H1 (cell line): ENCODE measurements at regions not wholly inside any gene's neighbourhood (a gene's known extent, or its start where the extent isn't known, plus 50 kb on each side); places are given as distances from the start of the nearest gene placed in this dataset.

Experiments
- CTCF ChIA-PET: fragments of 300-600 bp; sonication (Branson Sonifier 250); formaldehyde crosslinking; loops from one replicate; lab custom pipeline; 2021; ENCODE audit not compliant: partially characterized antibody; lab: Charles Lee
- POLR2A ChIA-PET: fragments of 300-600 bp; sonication (Branson Sonifier 250); formaldehyde crosslinking; loops from one replicate; lab custom pipeline; 2021; ENCODE audit warnings: inconsistent platforms; ENCODE audit not compliant: partially characterized antibody; lab: Charles Lee
- DNase-seq, 2 experiments: peaks; one replicate each; pipeline versions ENCODE4 v3.0.0 to v3.0.0-alpha.2; 2010 to 2022; ENCODE audit warnings: low spot score in 2 of 2, low read depth in 1 of 2, mixed read lengths in 1 of 2
- FAIRE-seq: peaks from 2 replicates; lab custom pipeline; 2011; peaks lifted over from hg19 to GRCh38; lab: Jason Lieb, UNC
- H2AFZ ChIP-seq: 2 replicates; pipeline ENCODE4 v1.8.1; 2012; ENCODE audit warnings: low read length, inconsistent platforms
- H2AK5ac ChIP-seq: 2 replicates; pipeline ENCODE4 v1.6.1; 2013; ENCODE audit warnings: low read depth, low read length
- H2BK120ac ChIP-seq: replicated peaks from 2 replicates; pipeline ENCODE3; 2013; ENCODE audit warnings: low read depth, low read length, inconsistent platforms
- H2BK12ac ChIP-seq: 2 replicates; pipeline ENCODE4 v1.6.1; 2013; ENCODE audit warnings: low read depth, low read length
- H2BK15ac ChIP-seq: 2 replicates; pipeline ENCODE4 v1.6.1; 2013; ENCODE audit warnings: low read length
- H2BK20ac ChIP-seq: 2 replicates; pipeline ENCODE4 v1.6.1; 2013; ENCODE audit warnings: low read length
- H2BK5ac ChIP-seq: 2 replicates; pipeline ENCODE4 v1.6.1; 2013; ENCODE audit warnings: low read depth, low read length
- H3K14ac ChIP-seq: 2 replicates; pipeline ENCODE4 v1.6.1; 2013; ENCODE audit warnings: inconsistent platforms; ENCODE audit not compliant: insufficient read length
- H3K18ac ChIP-seq: 2 replicates; pipeline ENCODE4 v1.6.1; 2013; ENCODE audit warnings: low read length; ENCODE audit errors: extremely low read depth
- H3K23ac ChIP-seq: 2 replicates; pipeline ENCODE4 v1.6.1; 2013; ENCODE audit warnings: inconsistent platforms; ENCODE audit not compliant: insufficient read length
- H3K23me2 ChIP-seq: 2 replicates; pipeline ENCODE4 v1.6.1; 2013; ENCODE audit warnings: low read depth, low read length
- H3K27ac ChIP-seq: 2 replicates; pipeline ENCODE4 v1.6.1; 2011; ENCODE audit warnings: low read depth, low read length, inconsistent platforms
- H3K27me3 ChIP-seq, 4 experiments: replicated peaks in 1 of 4; 1 replicate in 1 of 4; 2 replicates in 3 of 4; pipeline versions ENCODE4 v1.6.1 to v1.8.1; 2011 to 2013; ENCODE audit warnings: low read length in 3 of 4, mild to moderate bottlenecking in 3 of 4, inconsistent platforms in 2 of 4, mixed read lengths in 2 of 4, moderate library complexity in 1 of 4; ENCODE audit not compliant: control insufficient read depth in 3 of 4, insufficient read depth in 3 of 4; ENCODE audit errors: extremely low read depth in 1 of 4
- H3K36me3 ChIP-seq, 4 experiments: 2 replicates each; pipeline versions ENCODE4 v1.6.1 to v1.8.1; 2011 to 2013; ENCODE audit warnings: mild to moderate bottlenecking in 4 of 4, low read length in 3 of 4, moderate library complexity in 2 of 4, control low read depth in 1 of 4, inconsistent platforms in 1 of 4; ENCODE audit not compliant: insufficient read depth in 4 of 4, control insufficient read depth in 2 of 4
- H3K4ac ChIP-seq: replicated peaks from 2 replicates; pipeline ENCODE3; 2013; ENCODE audit warnings: low read length, low read depth, mixed read lengths, inconsistent platforms; ENCODE audit not compliant: insufficient read length
- H3K4me1 ChIP-seq, 4 experiments: replicated peaks in 1 of 4; 1 replicate in 1 of 4; 2 replicates in 3 of 4; pipeline versions ENCODE4 v1.6.1 to v1.8.1; 2011 to 2013; ENCODE audit warnings: low read length in 3 of 4, inconsistent platforms in 2 of 4, mixed read lengths in 1 of 4; ENCODE audit not compliant: insufficient read depth in 4 of 4, control insufficient read depth in 3 of 4
- H3K4me2 ChIP-seq, 2 experiments: 2 replicates each; pipeline versions ENCODE4 v1.6.1 to v1.8.1; 2011 to 2013; ENCODE audit warnings: low read depth in 2 of 2, low read length in 2 of 2, control low read depth in 1 of 2, inconsistent platforms in 1 of 2, mild to moderate bottlenecking in 1 of 2; ENCODE audit not compliant: insufficient read depth in 1 of 2
- H3K4me3 ChIP-seq, 4 experiments: fragments of 200-600, 300-600 bp in 1 of 4; sonication (generic), shearing (Covaris generic), sonication (Bioruptor Twin) in 1 of 4; 2 replicates each; pipeline versions ENCODE4 v1.5.1 to v1.8.1; 2011 to 2016; ENCODE audit warnings: low read length in 4 of 4, low read depth in 3 of 4, control low read depth in 2 of 4, inconsistent platforms in 2 of 4, mild to moderate bottlenecking in 2 of 4, mixed read lengths in 1 of 4, moderate library complexity in 1 of 4; ENCODE audit not compliant: insufficient read depth in 2 of 4; ENCODE audit errors: extremely low read depth in 1 of 4
- H3K56ac ChIP-seq: replicated peaks from 2 replicates; pipeline ENCODE3; 2013; ENCODE audit warnings: low read depth, mild to moderate bottlenecking, mixed read lengths, low read length, inconsistent platforms; ENCODE audit not compliant: insufficient read length
- H3K79me1 ChIP-seq: 2 replicates; pipeline ENCODE4 v1.6.1; 2013; ENCODE audit warnings: low read depth, low read length, control low read depth
- H3K79me2 ChIP-seq, 2 experiments: 2 replicates each; pipeline versions ENCODE4 v1.6.1 to v1.8.1; 2012 to 2013; ENCODE audit warnings: low read length in 2 of 2, mild to moderate bottlenecking in 2 of 2, inconsistent platforms in 1 of 2; ENCODE audit not compliant: insufficient read depth in 2 of 2, control insufficient read depth in 1 of 2
- H3K9ac ChIP-seq, 4 experiments: replicated peaks in 1 of 4; 1 replicate in 1 of 4; 2 replicates in 3 of 4; pipeline versions ENCODE4 v1.6.1 to v1.8.1; 2011 to 2013; ENCODE audit warnings: low read depth in 3 of 4, low read length in 3 of 4, control low read depth in 2 of 4, mild to moderate bottlenecking in 2 of 4, moderate library complexity in 2 of 4, inconsistent platforms in 1 of 4; ENCODE audit errors: extremely low read depth in 1 of 4
- H3K9me3 ChIP-seq, 2 experiments: 2 replicates each; pipeline versions ENCODE4 v1.6.1 to v1.8.1; 2012 to 2013; ENCODE audit warnings: mild to moderate bottlenecking in 2 of 2, moderate library complexity in 2 of 2, control low read depth in 1 of 2, inconsistent platforms in 1 of 2, low read depth in 1 of 2, low read length in 1 of 2, mixed read lengths in 1 of 2; ENCODE audit not compliant: insufficient read depth in 2 of 2
- H4K20me1 ChIP-seq, 2 experiments: replicated peaks in 1 of 2; 2 replicates each; pipeline versions ENCODE3 to v1.8.1; 2011 to 2013; ENCODE audit warnings: inconsistent platforms in 2 of 2, low read length in 2 of 2, mild to moderate bottlenecking in 1 of 2; ENCODE audit not compliant: insufficient read depth in 2 of 2, control insufficient read depth in 1 of 2
- H4K5ac ChIP-seq: 2 replicates; pipeline ENCODE4 v1.6.1; 2013; ENCODE audit warnings: low read length, low read depth, mixed read lengths, inconsistent platforms; ENCODE audit not compliant: insufficient read length
- H4K8ac ChIP-seq: 2 replicates; pipeline ENCODE4 v1.8.0; 2013; ENCODE audit warnings: mild to moderate bottlenecking, moderate library complexity, low read length, inconsistent platforms; ENCODE audit not compliant: insufficient read depth; ENCODE audit errors: extremely low read depth
- H4K91ac ChIP-seq: replicated peaks from 2 replicates; pipeline ENCODE3; 2013; ENCODE audit warnings: low read length, mixed read lengths, inconsistent platforms; ENCODE audit not compliant: insufficient read length
- E2F6 ChIP-seq: IDR thresholded peaks from 2 replicates; pipeline ENCODE4 v1.6.1; 2012; ENCODE audit warnings: inconsistent platforms
- HDAC2 ChIP-seq, 2 experiments: fragments of 300-600 bp in 1 of 2; sonication (generic) in 1 of 2; IDR thresholded peaks; 2 replicates each; pipeline ENCODE4 v1.6.1; 2011 to 2012; ENCODE audit warnings: low read depth in 2 of 2, low read length in 2 of 2, mild to moderate bottlenecking in 2 of 2, moderate library complexity in 2 of 2, borderline replicate concordance in 1 of 2, inconsistent platforms in 1 of 2
- SIN3A ChIP-seq, 2 experiments: IDR thresholded peaks in 1 of 2; conservative IDR thresholded peaks in 1 of 2; 2 replicates each; pipeline ENCODE4 v1.6.1; 2011 to 2012; ENCODE audit warnings: low read length in 2 of 2, improper control_type of control experiment in 1 of 2, low read depth in 1 of 2, mild to moderate bottlenecking in 1 of 2
- TBP ChIP-seq: IDR thresholded peaks from 2 replicates; pipeline ENCODE4 v1.6.1; 2011; ENCODE audit warnings: low read depth, low read length, improper control_type of control experiment
- TEAD4 ChIP-seq: IDR thresholded peaks from 2 replicates; pipeline ENCODE4 v1.6.1; 2012; ENCODE audit warnings: low read depth, low read length, inconsistent platforms, mixed read lengths
- WGBS, 2 experiments: shearing (Covaris generic) in 1 of 2; methylation state at CpG; one replicate each; pipeline versions ENCODE4 v1.1.6 to v1.1.7; 2013 to 2015; ENCODE audit warnings: low lambda C conversion rate in 2 of 2, mixed read lengths in 2 of 2, inconsistent platforms in 1 of 2, low coverage in 1 of 2, missing lambda C conversion rate in 1 of 2; ENCODE audit not compliant: insufficient replicate concordance in 2 of 2, insufficient coverage in 1 of 2, insufficient read length in 1 of 2; ENCODE audit errors: extremely low coverage in 1 of 2, missing lambda C conversion rate in 1 of 2; 5-methylcytosine and 5-hydroxymethylcytosine counted together

- DNase-seq = no peak
- Histone ChIP-seq H2BK5ac (no peak overlapping the region), H3K27ac (no peak overlapping the region), H2BK120ac (no peak overlapping the region), H3K4me3 (no peak overlapping the region), H3K9me3 (peaks cover 0 to 7% of the 10 kb centered on the region in 2 experiments; a peak in 2 of 4 replicates), H2BK15ac (no peak overlapping the region), H3K14ac (no peak overlapping the region), H3K4me2 (no peak overlapping the region), H2AK5ac (no peak overlapping the region), H4K8ac (no peak overlapping the region), H4K5ac (no peak overlapping the region), H3K23ac (no peak overlapping the region), H3K79me1 (no peaks in the 10 kb centered on the region), H2AFZ (0 out of 2 replicates have a peak overlapping the region, but pooled peaks have one; percentile 76), H3K18ac (no peak overlapping the region), H2BK12ac (no peak overlapping the region), H4K91ac (no peak overlapping the region), H3K79me2 (no peaks in the 10 kb centered on the region), H2BK20ac (no peak overlapping the region), H3K4ac (no peak overlapping the region), H3K9ac (no peak overlapping the region), H3K56ac (no peak overlapping the region), H3K4me1 (peaks cover 0 to 6% (median 0%) of the 10 kb centered on the region in 4 experiments; a peak in 1 of 7 replicates), H3K36me3 (no peaks in the 10 kb centered on the region), H4K20me1 (no peaks in the 10 kb centered on the region), H3K23me2 (no peaks in the 10 kb centered on the region), H3K27me3 (no peaks in the 10 kb centered on the region)
- 93% methylated on average over 16 of the region's 17 CpGs; no CpG with 5 or more reads in 1 of the 2 experiments for WGBS, 2 experiments
- CTCF ChIA-PET = interaction anchor here (1.2 kb wide), 1 partner anchor 70 kb away, joined by 5 read pairs; no protein-coding TSS in a partner anchor
- FAIRE-seq = no peak
- POLR2A ChIA-PET = interaction anchor here (0.5 kb wide), 1 partner anchor 1180 kb away, joined by 3 read pairs; no protein-coding TSS in a partner anchor
- TF ChIP-seq E2F6 (no peak), TBP (no peak), SIN3A (conservative IDR thresholded peaks at IDR 0.05 in 1 of 2, IDR thresholded peaks at IDR 0.05 in 1 of 2; ENCODE audit: low read depth in 1 of 2, low read length in 2 of 2) (no peak), TEAD4 (no peak), HDAC2 (IDR thresholded peaks at IDR 0.05; ENCODE audit: borderline replicate concordance in 1 of 2, low read depth in 2 of 2, low read length in 2 of 2) (no peak)
Measured at GRCh38 chr1:209132736-209133467, 450.6 kb upstream of the CAMK1G start.
